Peyer's patch (tissue), 4 donors: ENCODE measurements at regions not wholly inside any gene's neighbourhood (a gene's known extent, or its start where the extent isn't known, plus 50 kb on each side); places are given as distances from the start of the nearest gene placed in this dataset.

Experiments used
- DNase-seq, 3 donors: peaks; one replicate each; pipeline ENCODE4 v3.0.0-alpha.2; 2017 to 2019
- H3K27ac ChIP-seq, 4 donors: fragments of 200-600 bp; sonication (generic); one replicate each; pipeline ENCODE4 v1.5.1; 2016 to 2019
- H3K27me3 ChIP-seq, 2 donors: fragments of 200-600 bp; sonication (generic); one replicate each; pipeline ENCODE4 v1.5.1; 2019
- H3K36me3 ChIP-seq, 3 donors: fragments of 200-600 bp; sonication (generic); one replicate each; pipeline ENCODE4 v1.5.1; 2016 to 2019
- H3K4me1 ChIP-seq, 4 donors: fragments of 200-600 bp; sonication (generic); one replicate each; pipeline ENCODE4 v1.5.1; 2016 to 2019
- H3K4me3 ChIP-seq, 4 donors: fragments of 200-600 bp; sonication (generic); 1 replicate in 3 of 4; 2 replicates in 1 of 4; pipeline ENCODE4 v1.5.1; 2016 to 2019; ENCODE audit warnings: mild to moderate bottlenecking in 1 of 4
- H3K9me3 ChIP-seq, 4 donors: fragments of 200-600 bp; sonication (generic); one replicate each; pipeline ENCODE4 v1.5.1; 2016 to 2019; ENCODE audit warnings: mild to moderate bottlenecking in 1 of 4
- POLR2A ChIP-seq, 2 donors: fragments of 450-650 bp; IDR thresholded peaks; one replicate each; pipeline ENCODE4 v1.5.1; 2017; ENCODE audit warnings: antibody characterized with exemption in 2 of 2, mild to moderate bottlenecking in 2 of 2, moderate library complexity in 2 of 2
- TF ChIP-seq, protein P1 (sequence below), 6 experiments: fragments of 450-650 bp in 4 of 6; fragments of 200-600 bp in 2 of 6; sonication (generic) in 1 of 6; IDR thresholded peaks; one replicate each; pipeline ENCODE4 v1.5.1; 2017 to 2019; ENCODE audit warnings: antibody characterized with exemption in 6 of 6, mild to moderate bottlenecking in 3 of 6, moderate library complexity in 1 of 6

DNA sequence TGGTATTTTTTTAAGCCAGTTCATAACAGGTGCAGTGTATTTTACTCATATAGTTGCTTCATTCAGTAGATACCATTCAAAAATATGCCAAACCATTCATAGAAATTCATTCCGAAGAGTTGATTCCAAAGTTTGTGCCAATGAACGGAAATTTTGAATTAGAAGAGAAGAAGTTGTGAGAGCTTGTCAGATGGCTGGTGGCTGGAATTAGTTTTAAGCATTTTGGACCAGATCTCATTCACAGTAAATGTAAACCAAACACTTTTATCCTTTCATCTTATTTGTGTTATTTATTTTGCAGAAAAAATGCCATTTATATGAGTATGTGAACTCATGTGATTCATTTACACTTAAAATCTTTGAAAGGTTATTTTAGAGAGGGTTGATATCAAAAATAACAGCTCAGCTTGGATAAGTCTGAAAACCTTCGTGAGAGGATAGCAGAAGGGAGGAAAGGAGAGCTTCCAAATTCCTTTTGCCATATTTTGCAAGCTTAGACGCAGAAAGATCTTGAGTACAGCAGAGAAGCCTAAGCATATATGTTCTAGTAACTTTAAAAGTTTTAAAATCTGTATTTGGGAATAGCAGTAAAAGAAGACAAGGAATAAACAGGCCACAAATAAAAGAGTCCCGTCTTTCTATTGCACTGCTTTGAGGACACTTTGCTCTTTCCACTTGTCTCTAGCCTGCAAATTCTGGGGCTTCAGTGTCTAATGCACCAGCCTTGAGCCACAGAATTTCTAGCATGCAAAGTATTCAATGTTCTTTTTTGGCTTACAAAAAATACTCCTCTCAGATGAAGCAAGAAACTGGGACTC, 253.6 kb upstream of the FLRT2 start:
- Histone ChIP-seq H3K9me3 (no peaks in the 10 kb centered on the region), H3K4me1 (no peaks in the 10 kb centered on the region), H3K27ac (no peak overlapping the region), H3K4me3 (no peak overlapping the region), H3K36me3 (no peaks in the 10 kb centered on the region), H3K27me3 (no peaks in the 10 kb centered on the region)
- TF ChIP-seq, protein P1, sequence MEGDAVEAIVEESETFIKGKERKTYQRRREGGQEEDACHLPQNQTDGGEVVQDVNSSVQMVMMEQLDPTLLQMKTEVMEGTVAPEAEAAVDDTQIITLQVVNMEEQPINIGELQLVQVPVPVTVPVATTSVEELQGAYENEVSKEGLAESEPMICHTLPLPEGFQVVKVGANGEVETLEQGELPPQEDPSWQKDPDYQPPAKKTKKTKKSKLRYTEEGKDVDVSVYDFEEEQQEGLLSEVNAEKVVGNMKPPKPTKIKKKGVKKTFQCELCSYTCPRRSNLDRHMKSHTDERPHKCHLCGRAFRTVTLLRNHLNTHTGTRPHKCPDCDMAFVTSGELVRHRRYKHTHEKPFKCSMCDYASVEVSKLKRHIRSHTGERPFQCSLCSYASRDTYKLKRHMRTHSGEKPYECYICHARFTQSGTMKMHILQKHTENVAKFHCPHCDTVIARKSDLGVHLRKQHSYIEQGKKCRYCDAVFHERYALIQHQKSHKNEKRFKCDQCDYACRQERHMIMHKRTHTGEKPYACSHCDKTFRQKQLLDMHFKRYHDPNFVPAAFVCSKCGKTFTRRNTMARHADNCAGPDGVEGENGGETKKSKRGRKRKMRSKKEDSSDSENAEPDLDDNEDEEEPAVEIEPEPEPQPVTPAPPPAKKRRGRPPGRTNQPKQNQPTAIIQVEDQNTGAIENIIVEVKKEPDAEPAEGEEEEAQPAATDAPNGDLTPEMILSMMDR (IDR thresholded peaks at IDR 0.05), result no peak
- no peak for TF ChIP-seq POLR2A (IDR thresholded peaks at IDR 0.05)
- no peak for DNase-seq

DNA sequence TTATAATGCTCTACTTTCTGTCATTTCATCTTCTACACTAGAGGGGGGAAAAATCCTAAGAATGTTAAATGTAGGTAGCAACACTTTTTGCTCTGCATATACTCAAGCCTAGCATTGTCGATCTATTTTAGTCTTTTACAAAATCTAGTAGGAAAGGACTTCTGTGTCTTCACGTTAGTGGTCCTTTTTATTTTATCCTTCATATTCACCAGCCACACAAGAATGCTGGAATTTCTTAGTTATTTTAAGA, 253.0 kb upstream of the FLRT2 start:
- H3K27me3 ChIP-seq, result no peaks in the 10 kb centered on the region
- TF ChIP-seq, protein P1 (IDR thresholded peaks at IDR 0.05), result no peak
- TF ChIP-seq POLR2A (IDR thresholded peaks at IDR 0.05), result no peak
- no peaks in the 10 kb centered on the region for H3K36me3 ChIP-seq
- no peak for DNase-seq
- H3K27ac ChIP-seq, result no peak overlapping the region
- no peaks in the 10 kb centered on the region for H3K9me3 ChIP-seq
- H3K4me1 ChIP-seq, result no peaks in the 10 kb centered on the region
- no peak overlapping the region for H3K4me3 ChIP-seq

DNA sequence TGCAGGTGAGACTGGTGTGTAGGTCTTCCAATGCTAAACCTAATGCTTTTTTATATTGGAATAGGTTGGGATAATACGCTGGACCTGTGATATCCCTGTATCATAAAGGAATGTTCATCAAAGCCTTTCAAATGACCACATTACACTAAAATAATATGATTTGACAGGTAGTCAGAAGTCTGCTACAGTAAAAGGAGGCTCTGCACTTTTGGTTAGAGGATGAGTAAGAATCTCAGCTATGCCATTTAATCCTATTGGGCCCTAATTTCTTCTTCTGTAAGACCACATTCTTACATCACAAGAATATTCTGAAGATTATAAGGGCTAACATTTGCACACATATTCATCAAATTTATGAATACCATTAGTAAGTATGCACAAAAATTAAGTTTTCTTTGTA, 250.5 kb upstream of the FLRT2 start:
- Histone ChIP-seq H3K4me3 (no peak overlapping the region), H3K9me3 (no peaks in the 10 kb centered on the region), H3K27me3 (no peaks in the 10 kb centered on the region), H3K4me1 (no peaks in the 10 kb centered on the region), H3K27ac (no peak overlapping the region), H3K36me3 (no peaks in the 10 kb centered on the region)
- TF ChIP-seq, protein P1 (IDR thresholded peaks at IDR 0.05), result no peak
- no peak for TF ChIP-seq POLR2A (IDR thresholded peaks at IDR 0.05)
- no peak for DNase-seq

DNA sequence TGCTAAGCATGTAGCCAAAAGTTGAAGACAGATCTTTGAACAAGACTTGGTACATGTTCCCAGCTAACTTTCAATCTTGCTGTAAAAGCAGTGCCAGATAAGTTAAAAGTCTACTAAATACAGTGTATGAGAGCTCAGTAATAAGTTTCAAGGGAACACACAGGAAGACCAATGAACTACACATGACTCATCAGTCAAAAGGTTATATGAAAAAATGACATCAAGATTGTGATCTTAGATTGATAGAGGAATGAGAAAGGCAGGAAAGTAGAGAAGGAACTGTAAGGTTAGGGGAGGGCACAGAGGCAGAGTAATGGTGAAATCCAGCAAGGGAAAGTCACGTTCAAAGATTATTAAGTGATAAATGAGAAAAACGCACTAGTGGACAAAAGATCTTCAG, 249.9 kb upstream of the FLRT2 start:
- Histone ChIP-seq H3K4me3 (no peak overlapping the region), H3K27me3 (no peaks in the 10 kb centered on the region), H3K9me3 (no peaks in the 10 kb centered on the region), H3K4me1 (no peaks in the 10 kb centered on the region), H3K27ac (no peak overlapping the region), H3K36me3 (no peaks in the 10 kb centered on the region)
- no peak for DNase-seq
- no peak for TF ChIP-seq POLR2A (IDR thresholded peaks at IDR 0.05)
- TF ChIP-seq, protein P1 (IDR thresholded peaks at IDR 0.05), result no peak

DNA sequence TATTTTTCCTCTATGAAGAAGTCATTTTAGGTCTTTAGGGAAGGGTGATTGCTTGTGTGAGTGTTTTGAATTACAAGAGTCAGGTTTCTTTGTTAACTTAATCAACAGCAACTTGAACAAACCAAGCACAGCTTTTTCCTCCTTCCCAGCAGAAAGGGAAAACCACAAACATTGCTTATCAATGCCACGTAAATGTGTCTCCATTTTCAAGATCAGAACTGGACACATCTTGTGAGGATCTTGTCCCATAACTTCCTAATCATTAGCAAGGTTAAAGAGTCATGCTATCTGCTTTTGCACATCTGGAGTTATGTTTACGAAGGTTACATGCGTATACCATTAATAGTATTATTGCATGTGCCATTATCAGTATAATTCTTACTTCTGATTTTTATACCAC, 248.0 kb upstream of the FLRT2 start:
- DNase-seq, result no peak
- Histone ChIP-seq H3K4me1 (no peaks in the 10 kb centered on the region), H3K9me3 (no peaks in the 10 kb centered on the region), H3K4me3 (no peak overlapping the region), H3K27me3 (no peaks in the 10 kb centered on the region), H3K27ac (no peak overlapping the region), H3K36me3 (no peaks in the 10 kb centered on the region)
- TF ChIP-seq, protein P1 (IDR thresholded peaks at IDR 0.05), result no peak

DNA sequence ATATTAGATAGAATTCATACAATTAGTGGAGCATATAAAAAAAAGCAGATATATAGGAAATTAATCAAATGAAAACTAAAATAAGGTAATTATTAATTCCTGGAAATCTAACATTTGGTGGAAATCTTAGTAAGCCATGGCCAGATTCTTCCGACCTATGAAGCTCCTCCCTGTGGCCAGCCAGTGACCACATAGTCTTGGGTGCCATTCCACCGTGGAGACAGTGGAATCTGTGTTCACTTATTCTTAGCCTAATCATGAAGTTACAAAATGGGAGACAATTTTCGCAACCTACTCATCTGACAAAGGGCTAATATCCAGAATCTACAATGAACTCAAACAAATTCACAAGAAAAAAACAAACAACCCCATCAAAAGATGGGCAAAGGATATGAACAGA, 241.9 kb upstream of the FLRT2 start:
- no peak for TF ChIP-seq POLR2A (IDR thresholded peaks at IDR 0.05)
- TF ChIP-seq, protein P1 (IDR thresholded peaks at IDR 0.05), result no peak
- Histone ChIP-seq H3K9me3 (no peaks in the 10 kb centered on the region), H3K27ac (no peak overlapping the region), H3K4me3 (no peak overlapping the region), H3K4me1 (no peaks in the 10 kb centered on the region), H3K36me3 (no peaks in the 10 kb centered on the region), H3K27me3 (no peaks in the 10 kb centered on the region)
- no peak for DNase-seq
